IPS DF 4.7 (cell line): ENCODE measurements at regions not wholly inside any gene's neighbourhood (a gene's known extent, or its start where the extent isn't known, plus 50 kb on each side); places are given as distances from the start of the nearest gene placed in this dataset.

ENCODE experiments used
- DNase-seq: peaks from one replicate; pipeline ENCODE4 v3.0.0-alpha.2; 2013; ENCODE audit warnings: low spot score; ENCODE audit errors: extremely low read depth

DNA sequence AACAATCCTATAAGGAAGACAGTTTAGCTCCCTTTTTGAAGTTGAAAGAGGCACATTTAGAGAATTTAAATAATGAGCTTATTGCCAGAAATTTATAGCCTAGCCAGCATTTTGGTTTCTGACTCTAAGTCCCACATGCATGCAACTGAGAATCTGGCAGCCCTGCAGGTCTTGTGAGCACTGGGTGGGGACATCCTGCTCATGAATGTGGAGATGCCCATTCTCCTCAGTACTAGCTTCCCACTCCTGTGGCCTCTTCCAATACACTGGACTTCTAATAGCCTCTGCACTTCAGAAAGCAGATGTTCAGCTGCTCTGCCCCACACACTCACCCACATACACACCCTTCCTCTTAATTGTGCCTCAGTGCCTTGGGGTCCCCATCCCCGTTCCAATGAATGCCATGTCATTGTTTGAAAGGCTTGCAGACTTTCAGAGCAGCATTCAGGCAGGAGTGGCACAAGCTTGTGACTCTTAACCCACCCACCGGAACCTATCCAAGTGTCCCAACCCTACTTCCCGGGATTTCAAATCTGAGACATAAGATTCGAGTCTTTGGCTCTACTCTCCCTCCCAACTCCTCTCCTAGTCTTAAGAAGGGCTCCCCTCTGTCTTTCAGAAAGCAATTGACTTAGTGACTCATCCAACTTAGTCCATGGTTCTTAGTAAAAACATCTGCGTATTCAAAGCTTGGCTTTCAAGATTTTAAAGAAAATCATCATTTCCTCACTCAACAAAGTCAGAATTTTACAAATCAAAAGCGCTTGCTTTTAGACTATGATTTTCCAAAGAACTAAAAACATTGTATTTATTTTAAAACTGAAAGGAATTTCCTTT is 80.0 kb upstream of the FREM2 start:
- DNase-seq, result peak; percentile 33

DNA sequence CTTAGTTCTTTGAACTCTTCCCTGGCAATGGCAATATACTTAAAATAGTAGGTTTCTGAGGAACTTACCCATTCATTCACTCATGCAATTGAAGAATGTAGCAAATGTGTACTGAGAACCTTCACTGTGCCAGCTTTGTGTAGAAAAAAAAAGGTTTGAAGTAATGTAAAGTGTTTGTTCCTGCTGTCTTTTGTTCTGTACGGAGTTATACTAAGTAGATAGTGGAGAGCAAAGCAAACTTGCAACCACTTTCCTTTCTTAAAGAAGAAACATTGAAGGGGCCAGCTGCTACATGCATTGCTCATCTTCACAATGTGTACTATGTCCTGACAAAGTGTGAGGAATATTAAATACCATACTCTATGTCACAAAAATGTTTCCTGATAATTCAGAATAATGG is 68.9 kb upstream of the FREM2 start:
- no peak for DNase-seq

DNA sequence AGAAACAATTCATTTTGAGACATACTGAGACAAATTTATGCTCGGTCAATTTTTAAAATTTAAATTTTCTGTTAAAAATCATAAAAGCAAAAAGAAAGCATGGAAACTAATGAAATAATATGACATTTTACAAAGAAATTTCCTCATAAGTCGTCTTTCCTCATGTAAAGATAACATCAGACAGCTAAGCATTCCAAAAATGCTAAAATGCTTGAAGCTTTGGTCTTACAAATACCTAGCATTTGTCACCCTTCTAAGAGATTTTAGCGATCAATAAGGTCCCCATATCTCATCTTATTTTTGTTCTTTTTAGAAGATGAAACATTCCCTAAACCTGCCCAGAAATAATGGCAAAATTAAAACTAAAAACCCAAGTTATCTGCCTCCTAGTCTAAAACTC is 68.5 kb upstream of the FREM2 start:
- no peak for DNase-seq

- no peak for DNase-seq
These were observed 68.0 kb upstream of the FREM2 start for GRCh38 chr13:38618881-38619280.

DNA sequence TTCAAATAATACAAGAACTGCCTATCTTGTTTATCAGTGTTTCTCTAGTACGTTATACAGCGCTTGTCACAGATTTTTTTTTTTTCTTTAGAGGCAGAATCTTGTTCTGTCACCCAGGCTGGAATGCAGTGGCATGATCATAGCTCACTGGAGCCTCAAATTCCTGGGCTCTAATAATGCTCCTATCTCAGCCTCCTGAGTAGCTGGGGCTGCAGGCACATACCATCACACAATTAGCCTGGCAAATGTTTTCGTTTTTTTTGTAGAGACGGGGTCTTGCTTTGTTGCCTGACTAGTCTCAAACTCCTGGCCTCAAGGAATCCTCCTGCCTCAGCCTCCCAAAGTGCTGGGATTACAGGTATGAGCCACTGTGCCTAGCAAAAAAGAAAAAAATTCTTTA is 66.0 kb upstream of the FREM2 start:
- DNase-seq, result no peak

- peak; percentile 88 for DNase-seq
These were observed 62.1 kb upstream of the FREM2 start for GRCh38 chr13:38624822-38625221.

GRCh38 chr13:38628554-38628953 is 58.3 kb upstream of the FREM2 start:
- DNase-seq, result no peak

GRCh38 chr13:38630780-38631179 is 56.1 kb upstream of the FREM2 start:
- no peak for DNase-seq

DNA sequence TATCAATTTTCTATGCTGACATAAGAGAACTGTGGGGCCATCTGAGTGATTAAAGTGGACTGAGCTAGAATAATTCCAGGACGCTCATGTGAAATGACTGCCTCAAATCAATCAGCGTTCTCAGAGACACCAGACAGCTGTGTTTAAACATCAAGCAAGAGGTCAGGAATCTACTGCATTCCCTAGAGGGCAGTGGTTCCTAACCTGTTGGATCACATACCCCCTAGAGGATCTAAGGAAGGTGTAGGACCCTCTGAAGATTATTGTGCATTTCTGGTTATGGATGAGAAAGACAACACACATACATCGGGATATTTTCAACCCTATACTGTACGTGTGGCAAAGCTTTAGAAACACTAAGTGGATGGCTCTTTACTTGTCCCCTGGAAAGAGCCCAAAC is 51.8 kb upstream of the FREM2 start:
- DNase-seq, result no peak

DNA sequence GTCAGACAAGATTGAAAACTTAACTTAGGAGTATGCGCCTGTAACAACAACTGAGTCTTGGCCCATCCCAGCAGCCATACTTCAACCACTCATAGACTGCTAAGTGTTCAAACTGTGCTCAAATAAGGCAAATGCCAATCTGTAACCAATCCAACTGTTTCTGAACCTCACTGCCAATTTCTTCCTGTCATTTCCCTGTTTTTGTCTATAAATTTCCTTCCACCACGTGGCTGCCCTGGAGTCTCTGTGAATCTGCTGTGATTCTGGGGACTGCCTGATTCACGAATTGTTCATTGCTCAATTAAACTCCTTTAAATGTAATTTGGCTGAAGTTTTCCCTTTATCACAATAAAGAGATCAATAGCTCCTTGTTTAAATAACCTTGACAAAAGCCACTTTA is 50.8 kb upstream of the FREM2 start:
- no peak for DNase-seq

- no peak for DNase-seq
These were observed 50.1 kb upstream of the FREM2 start for GRCh38 chr13:38636761-38637160.
